ACC112 (cell line): ENCODE measurements at regions not wholly inside any gene's neighbourhood (a gene's known extent, or its start where the extent isn't known, plus 50 kb on each side); places are given as distances from the start of the nearest gene placed in this dataset.
"Not testable (repeated sequence)": the region's sequence is repeated elsewhere in the genome, so short reads cannot be mapped to it uniquely, and the experiment has no call there.

Experiments used
- H2AFZ ChIP-seq: fragments of 200-600 bp; sonication (generic); one replicate; pipeline ENCODE4 v1.6.0; 2017; ENCODE audit warnings: antibody characterized with exemption, low read length; ENCODE audit not compliant: unreplicated experiment
- H3K27ac ChIP-seq: fragments of 200-600 bp; sonication (generic); 2 replicates; pipeline ENCODE4 v1.5.1; 2014; ENCODE audit warnings: low read depth, mild to moderate bottlenecking, antibody characterized with exemption, low read length, moderate library complexity
- H3K27me3 ChIP-seq: fragments of 200-600 bp; sonication (generic); 2 replicates; pipeline ENCODE4 v1.6.1; 2014; ENCODE audit warnings: mild to moderate bottlenecking, antibody characterized with exemption, low read length, moderate library complexity, mixed read lengths; ENCODE audit not compliant: insufficient read depth
- H3K36me3 ChIP-seq: fragments of 200-600 bp; sonication (generic); 2 replicates; pipeline ENCODE4 v1.6.1; 2016; ENCODE audit warnings: mild to moderate bottlenecking, antibody characterized with exemption, low read length, moderate library complexity, mixed read lengths; ENCODE audit not compliant: insufficient read depth
- H3K4me1 ChIP-seq: fragments of 200-600 bp; sonication (generic); one replicate; pipeline ENCODE4 v1.6.1; 2016; ENCODE audit warnings: low read length, mixed read lengths; ENCODE audit not compliant: insufficient read depth, unreplicated experiment, control insufficient read depth
- H3K4me3 ChIP-seq: fragments of 200-600 bp; sonication (generic); 2 replicates; pipeline ENCODE4 v1.5.1; 2014; ENCODE audit warnings: mild to moderate bottlenecking, low read depth, low read length
- H3K79me2 ChIP-seq: fragments of 200-600 bp; sonication (generic); one replicate; pipeline ENCODE4 v1.6.0; 2016; ENCODE audit warnings: low read length; ENCODE audit not compliant: control insufficient read depth, unreplicated experiment, insufficient read depth

DNA sequence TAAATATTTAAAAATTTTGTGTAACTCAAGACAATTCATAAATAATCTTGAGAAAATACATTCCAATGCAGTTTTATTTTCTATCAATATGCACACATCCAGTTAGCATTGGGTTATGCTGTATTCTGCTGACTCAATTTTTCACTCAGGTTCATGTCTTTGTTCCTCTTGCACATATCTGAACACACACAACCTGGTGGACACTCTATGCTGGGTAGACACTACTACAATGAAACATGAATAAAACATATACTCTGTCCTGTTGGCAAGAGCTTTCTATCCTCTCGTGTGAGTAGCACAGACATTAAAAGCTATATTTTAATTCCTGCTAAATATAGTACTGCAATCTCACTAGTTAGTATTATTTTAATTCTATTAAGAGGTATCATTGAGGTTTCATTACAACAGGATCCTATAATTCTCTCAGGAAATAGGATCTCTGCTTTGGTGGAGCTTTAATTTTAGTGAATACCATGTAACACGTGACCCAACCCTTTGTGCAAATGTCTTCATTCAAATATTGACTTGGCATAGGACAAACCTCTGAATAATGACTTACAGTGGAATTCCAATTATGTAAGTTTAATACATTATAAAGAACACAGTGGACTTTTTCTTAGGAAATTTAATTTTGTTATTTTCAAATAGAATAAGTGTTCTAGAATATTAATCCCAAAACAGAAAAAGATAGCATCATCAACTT lies 342.3 kb upstream of the TMEFF2 start:
- Histone ChIP-seq H2AFZ (no peak overlapping the region), H3K36me3 (no peaks in the 10 kb centered on the region), H3K4me1 (no peaks in the 10 kb centered on the region), H3K79me2 (no peaks in the 10 kb centered on the region), H3K4me3 (no peak overlapping the region), H3K27ac (no peak overlapping the region), H3K27me3 (no peaks in the 10 kb centered on the region; the same call in 1 of the 2 replicates)

DNA sequence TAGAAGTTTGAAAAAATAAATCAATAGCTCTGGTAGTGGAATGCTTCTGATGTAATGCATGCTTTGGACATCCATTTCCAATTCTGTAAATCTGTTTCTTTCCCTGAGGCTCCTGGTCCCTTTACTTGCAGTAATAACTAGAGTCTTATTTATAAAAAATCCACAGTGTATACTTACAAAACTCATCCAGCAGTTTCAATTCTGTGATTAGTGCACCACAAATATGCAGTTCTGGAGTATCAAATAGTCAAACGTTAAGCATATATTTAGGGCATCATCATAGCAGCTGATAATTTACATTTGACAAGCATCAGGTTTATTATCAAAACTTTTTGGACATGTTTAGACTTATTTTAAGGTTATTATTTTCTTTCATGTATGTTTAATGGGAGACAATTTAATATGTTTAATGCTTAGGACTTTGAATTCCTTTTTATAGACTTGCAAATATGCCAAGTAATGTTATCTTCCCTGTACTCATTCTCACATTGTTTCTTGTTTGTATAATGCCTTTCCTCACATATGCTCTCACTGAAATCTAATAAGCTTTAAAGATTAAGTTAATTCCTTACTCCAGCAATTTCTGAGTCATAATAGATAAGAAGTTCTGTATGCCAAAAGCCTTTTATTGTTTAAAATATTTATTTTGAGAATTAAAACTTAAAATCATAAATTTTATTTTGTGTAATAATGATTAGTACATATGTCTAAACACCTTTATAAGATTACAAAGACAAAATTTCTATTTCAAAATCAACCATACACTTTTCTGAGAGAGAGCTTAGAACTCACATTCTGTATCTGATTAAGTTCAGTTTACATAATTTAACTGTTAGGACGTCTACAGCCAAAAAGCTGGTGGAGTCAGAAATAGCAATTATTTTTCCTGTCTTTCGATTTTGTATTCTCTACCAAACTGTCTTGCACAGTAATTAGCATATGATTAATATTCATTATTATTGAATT lies 341.5 kb upstream of the TMEFF2 start:
- no peak overlapping the region for H2AFZ ChIP-seq
- no peak overlapping the region for H3K27ac ChIP-seq
- H3K4me1 ChIP-seq = no peaks in the 10 kb centered on the region
- no peaks in the 10 kb centered on the region; the same call in 1 of the 2 replicates for H3K27me3 ChIP-seq
- no peaks in the 10 kb centered on the region for H3K79me2 ChIP-seq
- H3K36me3 ChIP-seq = no peaks in the 10 kb centered on the region
- no peak overlapping the region for H3K4me3 ChIP-seq

DNA sequence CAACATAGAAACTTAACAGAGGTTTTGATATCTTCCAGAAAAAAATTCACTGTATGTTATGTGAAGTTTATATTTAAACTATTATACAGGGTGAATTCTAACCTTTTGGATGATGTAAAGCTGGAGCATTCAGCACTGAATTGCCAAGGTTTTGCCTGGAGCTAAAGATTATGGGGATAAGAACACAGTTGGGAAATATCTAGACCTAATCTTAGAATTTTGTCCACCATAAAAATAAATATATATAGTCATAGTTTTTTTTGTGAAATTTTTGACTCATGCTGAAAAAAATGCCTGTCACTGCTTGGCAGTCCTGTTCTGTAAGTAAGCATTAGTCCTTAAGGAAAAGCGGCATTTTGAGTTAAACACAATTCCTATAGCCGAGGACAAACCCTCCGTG lies 339.3 kb upstream of the TMEFF2 start:
- H3K27ac ChIP-seq = no peak overlapping the region
- H3K4me3 ChIP-seq = no peak overlapping the region
- no peaks in the 10 kb centered on the region for H3K36me3 ChIP-seq
- no peaks in the 10 kb centered on the region for H3K4me1 ChIP-seq
- H2AFZ ChIP-seq = no peak overlapping the region
- H3K79me2 ChIP-seq = no peaks in the 10 kb centered on the region
- no peaks in the 10 kb centered on the region for H3K27me3 ChIP-seq

DNA sequence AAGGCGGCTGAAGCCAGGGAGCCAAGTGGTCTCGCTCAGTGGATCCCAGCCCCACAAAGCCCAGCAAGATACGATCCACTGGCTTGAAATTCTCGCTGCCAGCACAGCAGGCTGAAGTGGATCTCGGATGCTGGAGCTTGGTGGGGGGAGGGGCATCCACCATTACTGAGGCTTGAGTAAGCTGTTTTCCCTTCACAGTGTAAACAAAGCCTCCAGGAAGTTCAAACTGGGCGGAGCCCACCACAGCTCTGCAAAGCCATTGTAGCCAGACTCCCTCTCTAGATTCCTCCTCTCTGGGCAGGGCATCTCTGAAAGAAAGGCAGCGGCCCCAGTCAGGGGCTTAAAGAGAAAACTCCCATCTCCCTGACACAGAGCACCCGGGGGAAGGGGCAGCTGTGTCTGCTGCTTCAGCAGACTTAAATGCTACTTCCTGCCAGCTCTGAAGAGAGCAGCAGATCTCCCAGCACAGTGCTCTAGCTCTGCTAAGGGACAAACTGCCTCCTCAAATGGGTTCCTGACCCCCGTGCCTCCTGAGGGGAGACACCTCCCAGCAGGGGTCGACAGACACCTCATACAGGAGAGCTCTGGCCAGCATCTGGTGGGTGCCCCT lies 330.0 kb upstream of the TMEFF2 start:
- not testable (repeated sequence) for H2AFZ ChIP-seq, H3K4me1 ChIP-seq, H3K36me3 ChIP-seq, H3K4me3 ChIP-seq, H3K27me3 ChIP-seq, H3K27ac ChIP-seq, H3K79me2 ChIP-seq

DNA sequence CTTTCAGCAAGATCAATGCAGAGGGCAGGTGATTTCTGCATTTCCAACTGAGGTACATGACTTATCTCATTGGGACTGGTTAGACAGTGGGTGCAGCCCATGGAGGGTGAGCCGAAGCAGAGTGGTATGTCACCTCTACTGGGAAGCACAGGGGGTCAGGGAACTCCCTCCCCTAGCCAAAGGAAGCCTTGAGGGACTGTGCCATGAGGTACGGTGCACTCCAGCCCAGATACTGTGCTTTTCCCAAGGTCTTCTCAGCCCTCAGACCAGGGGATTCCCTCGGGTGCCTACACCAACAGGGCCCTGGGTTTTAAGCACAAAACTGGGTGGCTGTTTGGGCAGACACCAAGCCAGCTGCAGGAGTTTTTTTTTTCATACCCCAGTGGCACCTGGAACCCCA lies 329.5 kb upstream of the TMEFF2 start:
- H3K27me3 ChIP-seq, H3K4me1 ChIP-seq, H2AFZ ChIP-seq, H3K79me2 ChIP-seq, H3K4me3 ChIP-seq, H3K36me3 ChIP-seq, H3K27ac ChIP-seq: not testable (repeated sequence)

DNA sequence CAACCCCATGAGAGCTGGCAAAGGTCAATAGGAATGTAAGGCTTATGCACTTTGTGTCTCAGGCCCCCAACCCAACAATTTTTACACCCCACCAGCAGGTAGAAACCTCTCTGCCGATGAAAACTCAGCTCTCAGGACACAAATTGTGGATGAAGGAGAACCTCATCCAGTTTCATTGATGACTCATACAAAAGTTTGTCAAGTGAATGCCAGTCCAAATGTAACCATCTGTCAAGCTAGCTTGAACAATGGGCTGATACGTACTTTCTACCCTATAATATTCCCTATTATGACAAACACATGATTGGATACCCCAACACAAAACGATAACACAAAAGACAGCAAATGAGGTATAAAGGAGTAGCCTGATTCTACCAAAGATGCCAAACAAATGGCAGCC lies 321.2 kb upstream of the TMEFF2 start:
- no peak overlapping the region for H3K4me3 ChIP-seq
- no peaks in the 10 kb centered on the region for H3K4me1 ChIP-seq
- no peaks in the 10 kb centered on the region for H3K27me3 ChIP-seq
- H3K79me2 ChIP-seq = no peaks in the 10 kb centered on the region
- H3K36me3 ChIP-seq = no peaks in the 10 kb centered on the region
- H2AFZ ChIP-seq = no peak overlapping the region
- H3K27ac ChIP-seq = no peak overlapping the region

DNA sequence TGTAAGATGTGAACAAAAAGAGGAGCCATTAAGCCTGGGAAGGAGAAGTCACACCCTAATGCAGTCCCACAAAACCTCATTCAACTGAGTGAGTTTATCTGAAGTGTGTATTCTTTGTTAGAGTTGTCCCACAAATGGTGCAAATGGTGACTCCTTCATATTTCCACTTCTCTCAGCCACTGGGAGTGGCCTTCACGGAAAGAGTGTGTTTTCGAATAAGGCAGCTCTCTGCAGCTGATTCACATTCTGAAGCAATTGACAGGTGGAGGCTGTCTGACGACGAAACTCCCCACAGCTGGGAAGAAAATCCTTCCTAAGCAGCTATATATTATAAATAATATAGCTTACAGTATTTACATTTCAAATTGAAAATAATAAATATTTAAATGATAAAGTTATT lies 318.8 kb upstream of the TMEFF2 start:
- Histone ChIP-seq H3K27ac (no peak overlapping the region), H3K4me3 (no peak overlapping the region), H3K27me3 (no peaks in the 10 kb centered on the region), H2AFZ (no peak overlapping the region), H3K79me2 (no peaks in the 10 kb centered on the region), H3K36me3 (no peaks in the 10 kb centered on the region), H3K4me1 (no peaks in the 10 kb centered on the region)

DNA sequence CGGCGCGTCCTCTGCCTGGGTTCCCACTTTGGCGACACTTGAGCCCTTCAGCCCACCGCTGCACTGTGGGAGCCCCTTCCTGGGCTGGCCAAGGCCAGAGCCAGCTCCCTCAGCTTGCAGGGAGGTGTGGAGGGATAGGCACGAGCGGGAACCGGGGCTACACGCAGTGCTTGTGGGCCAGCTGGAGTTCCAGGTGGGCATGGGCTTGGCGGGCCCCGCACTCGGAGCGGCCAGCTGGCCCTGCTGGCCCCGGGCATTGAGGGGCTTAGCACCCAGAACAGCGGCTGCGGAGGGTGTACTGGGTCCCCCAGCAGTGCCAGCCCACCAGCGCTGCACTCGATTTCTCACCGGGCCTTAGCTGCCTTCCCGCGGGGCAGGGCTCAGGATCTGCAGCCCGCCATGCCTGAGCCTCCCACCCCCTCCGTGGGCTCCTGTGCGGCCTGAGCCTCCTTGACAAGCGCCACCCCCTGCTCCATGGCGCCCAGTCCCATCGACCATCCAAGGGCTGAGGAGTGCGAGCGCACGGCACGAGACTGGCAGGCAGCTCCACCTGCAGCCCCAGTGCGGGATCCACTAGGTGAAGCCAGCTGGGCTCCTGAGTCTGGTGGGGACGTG lies 313.2 kb upstream of the TMEFF2 start:
- H3K27ac ChIP-seq, H2AFZ ChIP-seq, H3K36me3 ChIP-seq, H3K27me3 ChIP-seq, H3K4me1 ChIP-seq, H3K4me3 ChIP-seq, H3K79me2 ChIP-seq: not testable (repeated sequence)

DNA sequence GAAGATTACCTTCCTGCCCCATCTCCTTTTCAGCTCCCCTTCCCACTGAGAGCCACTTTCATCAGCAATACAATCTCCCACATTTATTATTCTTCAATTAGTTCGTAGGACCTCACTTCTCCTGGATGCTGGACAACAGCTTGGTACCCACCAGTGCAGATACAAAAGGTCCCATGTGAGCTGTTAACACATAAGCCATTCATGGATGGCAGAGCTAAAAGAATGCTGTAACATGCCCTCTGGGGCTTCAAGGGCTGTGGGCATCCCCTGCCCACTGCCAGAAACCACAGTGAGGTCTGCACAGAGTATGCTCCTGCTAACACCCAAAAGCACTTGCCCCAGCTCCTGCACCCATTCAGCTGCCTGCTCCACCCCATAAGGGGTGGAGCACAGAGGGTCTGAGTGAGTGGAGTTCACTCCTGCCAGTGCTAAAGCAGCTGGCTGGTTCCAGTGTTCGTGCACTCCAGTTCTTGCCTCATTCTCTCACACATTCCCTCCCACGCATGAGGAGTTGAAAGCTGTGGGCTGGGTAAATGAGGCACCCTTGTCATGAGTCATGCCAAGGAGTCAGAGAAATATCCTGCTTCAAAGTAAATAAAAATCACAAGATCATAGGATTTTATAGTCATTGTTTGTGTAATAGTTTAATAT lies 305.9 kb upstream of the TMEFF2 start:
- H3K79me2 ChIP-seq = no peaks in the 10 kb centered on the region
- H3K4me3 ChIP-seq = no peak overlapping the region; the same call in 1 of the 2 replicates
- peak overlapping the region; percentile 14; the same call in 1 of the 2 replicates for H3K27ac ChIP-seq
- H2AFZ ChIP-seq = no peak overlapping the region
- peaks cover 18% of the 10 kb centered on the region for H3K4me1 ChIP-seq
- H3K27me3 ChIP-seq = no peaks in the 10 kb centered on the region
- no peaks in the 10 kb centered on the region for H3K36me3 ChIP-seq

DNA sequence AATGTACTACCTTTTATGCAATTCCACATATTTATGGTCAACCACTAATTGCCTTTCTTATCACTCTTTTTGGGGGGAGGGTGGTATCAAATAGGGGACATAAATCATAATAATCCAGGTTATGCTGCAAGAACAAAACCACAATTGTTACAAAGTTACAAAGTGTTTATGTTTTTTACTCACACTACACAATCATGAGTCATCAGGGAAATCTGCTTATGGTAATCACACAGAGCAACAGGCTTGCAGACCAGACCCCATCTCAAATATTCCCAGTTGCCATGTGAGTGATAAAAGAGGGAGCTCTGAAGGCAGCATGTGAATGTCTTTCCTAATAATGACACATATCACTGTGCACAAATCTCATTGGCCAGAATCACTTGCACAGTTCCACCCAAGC lies 304.7 kb upstream of the TMEFF2 start:
- Histone ChIP-seq H3K27ac (no peak overlapping the region), H3K27me3 (no peaks in the 10 kb centered on the region), H2AFZ (no peak overlapping the region), H3K4me3 (no peak overlapping the region), H3K79me2 (no peaks in the 10 kb centered on the region), H3K4me1 (peaks cover 18% of the 10 kb centered on the region), H3K36me3 (no peaks in the 10 kb centered on the region)
